Tibial artery (tissue), 4 donors: ENCODE measurements at regions not wholly inside any gene's neighbourhood (a gene's known extent, or its start where the extent isn't known, plus 50 kb on each side); places are given as distances from the start of the nearest gene placed in this dataset.

Source experiments
- DNase-seq, 2 donors: peaks; one replicate each; pipeline ENCODE4 v3.0.0-alpha.2; 2019
- H3K27ac ChIP-seq, 2 donors: fragments of 200-600 bp; sonication (generic) in 1 of 2; 1 replicate in 1 of 2; 2 replicates in 1 of 2; pipeline ENCODE4 v1.5.1; 2018 to 2019; ENCODE audit warnings: mild to moderate bottlenecking in 1 of 2
- H3K27me3 ChIP-seq, 2 donors: fragments of 200-600 bp; sonication (generic) in 1 of 2; one replicate each; pipeline versions ENCODE4 v1.5.1 to v1.6.0; 2016 to 2019
- H3K36me3 ChIP-seq, 3 donors: fragments of 200-600 bp; sonication (generic) in 2 of 3; one replicate each; pipeline ENCODE4 v1.5.1; 2016 to 2019; ENCODE audit warnings: mild to moderate bottlenecking in 2 of 3
- H3K4me1 ChIP-seq, 4 donors: fragments of 200-600 bp; sonication (generic) in 2 of 4; 1 replicate in 3 of 4; 2 replicates in 1 of 4; pipeline ENCODE4 v1.5.1; 2016 to 2019
- H3K4me3 ChIP-seq, 2 donors: fragments of 200-600 bp; sonication (generic) in 1 of 2; 1 replicate in 1 of 2; 2 replicates in 1 of 2; pipeline ENCODE4 v1.5.1; 2018 to 2019; ENCODE audit warnings: mild to moderate bottlenecking in 2 of 2
- H3K9me3 ChIP-seq, 3 donors: fragments of 200-600 bp; sonication (generic) in 1 of 3; one replicate each; pipeline ENCODE4 v1.5.1; 2016 to 2019
- CTCF ChIP-seq, 2 experiments: fragments of 200-600 bp in 1 of 2; fragments of 450-650 bp in 1 of 2; IDR thresholded peaks; one replicate each; pipeline ENCODE4 v1.5.1; 2017 to 2019; ENCODE audit warnings: antibody characterized with exemption in 2 of 2, mild to moderate bottlenecking in 1 of 2, moderate library complexity in 1 of 2
- intact Hi-C: fragments of 100-400 bp; cut with DNase I; formaldehyde crosslinking; loops from one replicate; pipeline ENCODE4 v1.15.0; 2023; ENCODE audit warnings: low total_unique reads

GRCh38 chr4:54433686-54434085, 204.6 kb downstream of the PDGFRA start:
- no peak for DNase-seq
- intact Hi-C loops, result no loop called here

GRCh38 chr4:54439831-54440243, 210.7 kb downstream of the PDGFRA start:
- Histone ChIP-seq H3K9me3 (no peaks in the 10 kb centered on the region), H3K4me1 (no peaks in the 10 kb centered on the region), H3K27me3 (no peaks in the 10 kb centered on the region), H3K4me3 (peak overlapping the region in 1 of 2 donors; percentile 8), H3K36me3 (no peaks in the 10 kb centered on the region), H3K27ac (no peak overlapping the region)
- DNase-seq, result peak in 1 of 2 donors; percentile 45
- intact Hi-C loops, result no loop called here
- TF ChIP-seq CTCF (IDR thresholded peaks at IDR 0.05), result no peak

More at GRCh38 chr4:54433686-54434085, 204.6 kb downstream of the PDGFRA start:
- Histone ChIP-seq H3K27ac (no peak overlapping the region), H3K9me3 (no peaks in the 10 kb centered on the region), H3K4me1 (no peaks in the 10 kb centered on the region), H3K36me3 (no peaks in the 10 kb centered on the region), H3K4me3 (no peak overlapping the region), H3K27me3 (peaks cover 0 to 5% of the 10 kb centered on the region in 2 donors)
- no peak for TF ChIP-seq CTCF (IDR thresholded peaks at IDR 0.05)

GRCh38 chr4:54440394-54441136, 211.5 kb downstream of the PDGFRA start:
- Histone ChIP-seq H3K27me3 (no peaks in the 10 kb centered on the region), H3K4me3 (peak overlapping the region in 1 of 2 donors; percentile 8), H3K9me3 (no peaks in the 10 kb centered on the region), H3K27ac (peak overlapping the region in 1 of 2 donors; percentile 13), H3K36me3 (no peaks in the 10 kb centered on the region), H3K4me1 (no peaks in the 10 kb centered on the region)
- TF ChIP-seq CTCF (IDR thresholded peaks at IDR 0.05), result peak; percentile 43 to 44
- DNase-seq, result no peak
- intact Hi-C loops, result no loop called here

GRCh38 chr4:54445866-54446265, 211.9 kb upstream of the KIT start:
- TF ChIP-seq CTCF (IDR thresholded peaks at IDR 0.05), result no peak
- no peaks in the 10 kb centered on the region for H3K36me3 ChIP-seq
- H3K27ac ChIP-seq, result no peak overlapping the region
- no peaks in the 10 kb centered on the region for H3K27me3 ChIP-seq
- no peak for DNase-seq
- intact Hi-C loops, result no loop called here
- peaks cover 0 to 10% (median 8%) of the 10 kb centered on the region in 3 donors for H3K9me3 ChIP-seq
- H3K4me1 ChIP-seq, result no peaks in the 10 kb centered on the region
- no peak overlapping the region for H3K4me3 ChIP-seq

GRCh38 chr4:54446581-54446980, 211.2 kb upstream of the KIT start:
- no peak overlapping the region for H3K4me3 ChIP-seq
- no peaks in the 10 kb centered on the region for H3K4me1 ChIP-seq
- no peak for DNase-seq
- no peaks in the 10 kb centered on the region for H3K36me3 ChIP-seq
- no peak for TF ChIP-seq CTCF (IDR thresholded peaks at IDR 0.05)
- H3K27me3 ChIP-seq, result no peaks in the 10 kb centered on the region
- H3K27ac ChIP-seq, result no peak overlapping the region
- H3K9me3 ChIP-seq, result peaks cover 0 to 11% (median 8%) of the 10 kb centered on the region in 3 donors
- intact Hi-C loops, result no loop called here
